HG02571 (cell line): ENCODE measurements at regions not wholly inside any gene's neighbourhood (a gene's known extent, or its start where the extent isn't known, plus 50 kb on each side); places are given as distances from the start of the nearest gene placed in this dataset.

ENCODE experiments used
- ATAC-seq: cut with Tn5 transposase; IDR thresholded peaks from one replicate; pipeline ENCODE4 v1.9.1; 2021; ENCODE audit warnings: mild to moderate bottlenecking, moderate library complexity; ENCODE audit not compliant: unreplicated experiment

DNA sequence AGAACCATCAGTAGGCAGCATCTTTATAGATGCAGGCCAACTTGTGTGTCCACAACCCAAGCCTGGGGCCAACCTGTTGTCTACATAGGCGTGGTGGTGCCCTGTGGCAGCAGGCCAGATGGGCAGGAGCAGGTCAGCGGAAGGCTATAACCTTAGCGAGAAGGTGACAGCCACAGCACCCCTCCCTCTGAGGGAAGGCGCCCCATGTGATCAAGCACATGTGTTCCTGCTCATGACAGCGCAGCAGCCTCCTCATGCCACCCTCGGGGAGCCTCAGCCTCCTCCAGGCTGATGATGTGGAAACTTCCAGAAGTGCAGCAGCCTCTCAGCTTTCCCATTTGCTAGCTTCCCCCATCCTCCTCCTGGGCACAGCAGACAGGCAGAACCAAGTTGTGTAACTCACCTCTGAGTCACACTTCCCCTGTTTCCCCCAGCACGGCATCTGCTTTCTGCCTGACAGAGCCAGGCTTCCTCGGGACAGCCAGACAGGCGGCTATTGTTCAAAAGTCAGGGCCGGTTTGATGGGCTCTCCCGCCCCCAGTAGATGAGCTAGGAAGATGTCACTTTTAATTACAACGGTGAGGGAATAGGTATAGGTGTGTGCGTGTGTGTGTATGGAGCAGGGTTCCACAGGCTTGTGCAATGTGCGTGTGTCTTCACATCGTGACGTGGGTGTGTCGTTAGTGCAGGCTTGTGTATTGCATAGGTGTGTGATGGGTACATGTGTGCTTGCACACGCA lies 312.0 kb upstream of the ZMIZ1 start:
- ATAC-seq = no peak

DNA sequence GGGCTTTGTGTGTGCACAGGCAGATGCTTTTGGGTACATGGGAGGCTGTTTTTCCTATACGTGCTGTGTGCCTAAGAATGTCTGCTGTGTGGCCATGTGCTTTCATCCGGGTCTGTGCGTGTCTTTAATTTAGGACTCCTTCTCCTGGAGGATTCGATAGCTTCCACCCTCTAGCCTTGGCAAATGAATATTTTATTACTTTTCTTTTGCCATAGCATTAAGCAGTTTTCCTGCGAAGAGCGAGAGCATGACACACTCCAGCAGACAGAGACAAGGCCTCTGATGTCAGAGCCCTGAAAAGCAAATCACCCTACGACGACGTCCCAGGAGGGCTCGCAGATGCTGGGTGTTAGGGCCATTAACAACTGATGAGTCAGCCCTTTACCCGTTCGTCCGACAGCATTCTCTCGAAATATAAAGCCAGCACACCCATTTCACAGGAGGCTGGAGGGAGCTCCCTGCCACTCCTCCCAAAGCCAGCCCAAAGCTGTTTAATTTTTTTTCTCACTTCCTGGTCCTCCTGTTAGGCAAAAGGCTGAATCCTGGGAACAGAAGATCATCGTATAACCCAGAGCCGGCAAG lies 311.3 kb upstream of the ZMIZ1 start:
- no peak for ATAC-seq

DNA sequence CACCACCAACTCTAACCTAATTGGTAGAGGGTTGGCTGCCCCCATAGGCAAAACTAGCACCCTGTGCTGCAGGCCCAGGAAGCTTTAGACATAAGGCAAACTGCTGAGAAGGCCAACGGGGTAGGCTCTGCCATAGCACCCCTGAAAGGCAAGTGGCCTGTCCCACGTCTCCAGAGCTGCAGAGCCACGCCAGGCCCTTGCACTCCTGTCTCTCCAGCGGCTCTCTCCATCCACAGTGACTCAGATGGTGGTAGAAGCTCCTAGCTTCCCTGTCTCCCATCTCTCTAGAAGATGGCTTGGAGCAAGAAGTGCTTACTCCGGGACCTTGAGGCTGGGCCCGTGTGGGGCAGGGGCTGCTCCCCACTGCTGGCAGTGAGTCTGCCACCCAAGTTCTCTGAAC lies 310.6 kb upstream of the ZMIZ1 start:
- no peak for ATAC-seq

DNA sequence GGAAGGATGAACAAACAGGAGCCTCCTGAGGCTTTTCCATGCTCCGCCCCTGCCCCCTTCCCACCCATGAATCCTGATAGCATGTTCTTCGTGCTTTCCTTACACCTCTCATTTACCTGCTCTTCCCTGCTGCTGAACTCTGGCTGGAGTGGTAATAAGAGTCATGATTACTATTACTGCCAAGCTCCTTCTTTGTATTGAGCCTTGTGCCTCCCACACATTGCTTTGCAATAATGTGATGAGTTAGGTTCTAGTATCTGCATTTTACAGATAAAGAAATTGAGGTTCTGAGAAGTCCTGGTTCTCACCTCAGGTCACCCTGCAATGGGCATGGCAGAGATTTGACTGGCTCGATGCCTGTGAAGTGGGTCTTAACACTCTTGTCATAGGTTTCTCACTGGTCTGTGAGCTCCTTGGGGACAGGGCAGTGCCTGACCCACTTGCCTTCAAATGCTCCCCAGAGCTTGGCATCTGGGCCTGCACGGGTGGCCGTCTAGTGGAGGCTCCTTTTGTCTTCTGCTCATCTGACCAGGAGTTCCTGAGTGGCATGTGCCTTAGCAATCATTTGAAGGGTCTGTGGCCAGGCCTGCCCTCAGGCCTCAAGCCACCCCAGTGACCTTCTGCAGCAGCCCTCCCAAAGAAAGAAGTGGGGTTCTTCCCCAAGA lies 309.2 kb upstream of the ZMIZ1 start:
- no peak for ATAC-seq

DNA sequence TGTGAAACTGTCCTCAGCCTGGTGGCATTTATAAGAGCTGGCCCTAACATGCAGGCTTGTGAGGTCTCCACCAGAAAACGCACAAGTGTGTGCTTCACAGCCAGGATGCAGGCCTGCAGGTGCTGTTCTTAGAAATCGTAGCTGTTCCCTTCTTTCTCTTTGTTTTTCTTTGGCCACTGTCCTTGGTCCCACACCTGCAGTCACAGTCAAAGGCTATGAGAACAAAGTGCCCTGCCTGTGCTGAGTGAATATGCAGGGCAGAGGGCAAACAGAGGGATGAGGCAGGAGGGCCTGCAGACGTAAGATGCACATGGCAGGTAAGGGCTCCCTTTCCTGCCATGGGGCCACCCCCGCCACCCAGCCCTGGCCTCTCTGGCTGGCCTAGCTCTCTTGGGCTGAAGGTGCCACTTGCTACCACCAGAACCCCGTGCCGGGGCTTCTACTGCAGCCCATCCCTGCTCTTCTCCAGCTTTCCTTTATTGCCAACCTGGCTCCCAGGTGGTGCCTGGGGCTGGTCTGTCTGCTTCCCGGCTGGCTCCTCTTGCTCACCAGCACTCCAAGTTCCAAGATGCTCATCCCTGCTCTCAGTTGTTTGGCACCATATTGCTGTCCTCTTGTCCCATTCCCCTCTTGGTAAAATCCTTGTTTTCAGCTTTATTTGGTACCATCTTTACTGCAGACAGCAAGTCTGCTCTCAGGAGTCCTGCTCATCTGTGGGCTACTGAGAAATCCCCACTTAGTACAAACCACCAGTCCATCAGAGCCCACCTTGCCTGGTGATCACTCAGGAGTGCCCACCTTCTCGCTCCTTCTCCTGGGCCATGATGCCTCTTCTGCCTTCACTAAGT lies 308.1 kb upstream of the ZMIZ1 start:
- ATAC-seq = no peak

DNA sequence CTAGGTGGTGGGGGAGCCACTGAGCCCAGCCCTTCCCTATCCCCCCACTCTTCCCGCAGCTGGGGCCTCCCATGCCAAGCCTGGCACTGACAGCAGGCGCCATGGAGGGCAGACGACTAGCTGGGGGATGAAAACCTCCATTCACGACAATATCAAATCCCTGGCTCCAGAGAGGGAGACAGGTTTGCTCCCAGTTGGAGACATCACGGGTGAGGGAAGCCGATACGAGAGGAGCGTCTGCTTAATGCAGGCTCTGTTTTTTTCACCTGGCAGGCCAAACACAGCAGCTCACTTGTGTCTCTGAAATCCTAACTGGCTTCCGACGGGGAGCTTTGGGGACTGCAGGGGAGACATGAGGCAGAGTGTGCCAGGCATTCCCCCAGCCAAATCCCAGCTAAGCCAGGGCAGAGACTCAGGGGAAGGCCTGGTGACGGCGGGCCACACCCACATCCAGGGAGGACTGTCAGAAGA lies 307.4 kb upstream of the ZMIZ1 start:
- no peak for ATAC-seq

DNA sequence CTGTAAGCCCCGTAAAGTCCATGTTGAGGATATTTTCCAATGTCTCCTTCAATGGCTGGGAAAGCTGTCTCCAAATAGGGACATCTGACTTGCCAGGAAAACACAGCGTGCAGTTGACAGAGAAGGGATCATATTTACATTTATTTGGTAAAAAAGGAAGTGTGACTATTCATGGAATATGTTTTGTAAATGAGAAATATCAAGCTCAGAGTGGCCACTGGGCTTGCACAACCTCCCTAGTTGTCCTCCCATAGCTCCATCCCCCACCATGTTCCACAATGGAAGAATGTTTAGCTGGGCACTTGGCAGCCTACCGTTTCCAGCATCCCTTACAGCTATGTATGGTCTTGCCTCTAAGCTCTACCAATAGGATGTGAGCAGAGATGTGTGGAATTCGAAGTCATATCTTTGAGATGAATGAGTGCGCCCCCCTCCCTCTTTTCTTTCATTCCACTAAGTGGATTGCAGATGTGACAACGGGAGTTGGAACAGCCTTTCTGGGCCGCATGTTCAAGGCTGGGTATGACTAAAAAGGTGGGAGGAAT lies 306.6 kb upstream of the ZMIZ1 start:
- no peak for ATAC-seq

DNA sequence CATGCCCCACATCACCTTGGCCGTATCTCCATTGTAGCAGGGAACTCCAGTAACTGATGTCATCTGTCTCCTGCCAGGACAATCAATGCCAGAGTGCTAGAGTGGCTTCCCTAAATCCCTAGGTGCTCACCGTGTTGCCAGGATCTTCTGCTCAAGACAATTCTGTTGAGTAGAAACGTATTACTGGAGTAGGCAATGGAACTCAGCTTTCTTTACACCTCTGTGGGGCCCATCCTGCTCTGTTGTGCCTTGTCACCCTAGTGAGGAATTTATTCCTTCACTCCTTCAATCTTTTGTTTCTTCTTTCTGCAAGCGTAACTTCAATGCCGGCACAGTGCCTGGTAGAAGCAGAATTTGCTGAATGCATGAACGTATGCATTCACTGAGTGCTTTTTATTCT lies 305.5 kb upstream of the ZMIZ1 start:
- ATAC-seq = no peak

DNA sequence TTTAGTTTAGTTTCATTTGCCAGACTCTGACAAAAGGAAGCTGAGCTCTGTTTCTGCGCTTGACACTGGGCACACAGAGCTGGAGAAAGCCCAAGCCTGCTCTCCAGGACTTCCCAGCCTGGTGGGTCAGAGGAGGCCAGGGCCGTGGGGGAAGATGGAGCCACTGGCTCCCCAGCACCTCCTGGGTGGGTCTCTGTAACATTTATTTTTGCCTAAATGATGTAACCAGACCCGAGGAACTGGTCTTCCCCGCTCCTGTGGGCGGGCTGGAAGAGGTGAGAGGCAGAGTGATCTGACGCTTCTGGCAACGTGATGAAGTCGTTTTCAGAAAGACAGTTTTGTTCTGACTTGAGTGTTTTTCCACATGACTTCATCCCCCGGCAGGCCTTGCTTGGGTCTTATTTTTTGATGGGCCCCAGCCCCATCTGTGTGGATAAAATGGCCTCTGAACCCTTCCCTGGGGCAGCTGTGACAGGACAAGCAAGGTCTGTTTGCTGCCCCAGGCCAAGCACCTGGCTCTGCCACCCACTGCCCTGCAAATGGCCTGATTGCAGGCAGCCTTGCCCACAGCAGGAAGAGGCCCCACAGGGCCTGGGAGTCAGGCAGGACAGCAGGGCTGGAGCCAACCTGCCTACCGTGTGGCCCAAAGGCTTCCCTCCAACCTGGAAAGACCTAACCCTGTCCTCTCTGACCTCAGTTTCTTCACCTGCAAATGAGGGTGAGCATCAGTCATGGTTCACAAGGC lies 304.9 kb upstream of the ZMIZ1 start:
- no peak for ATAC-seq

DNA sequence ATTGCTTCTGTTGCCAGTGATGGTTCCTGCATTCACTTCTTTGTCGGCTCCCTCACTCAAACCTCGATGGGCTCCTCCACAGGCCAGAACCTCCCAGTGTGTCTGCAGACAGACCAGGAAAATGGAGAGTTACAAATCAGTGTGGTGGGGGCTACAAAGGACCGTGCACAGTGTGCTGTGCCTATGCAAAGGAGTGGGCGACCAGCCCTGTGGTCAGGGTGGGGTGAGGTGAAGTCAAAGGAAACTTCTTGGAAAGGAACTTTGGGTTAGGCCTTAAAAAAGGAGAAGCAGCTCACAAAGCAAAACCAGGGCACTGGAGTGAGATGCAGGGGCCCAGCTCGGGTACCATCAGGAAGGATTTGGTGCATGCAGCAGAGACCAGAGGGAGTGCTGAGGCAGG lies 304.3 kb upstream of the ZMIZ1 start:
- no peak for ATAC-seq

DNA sequence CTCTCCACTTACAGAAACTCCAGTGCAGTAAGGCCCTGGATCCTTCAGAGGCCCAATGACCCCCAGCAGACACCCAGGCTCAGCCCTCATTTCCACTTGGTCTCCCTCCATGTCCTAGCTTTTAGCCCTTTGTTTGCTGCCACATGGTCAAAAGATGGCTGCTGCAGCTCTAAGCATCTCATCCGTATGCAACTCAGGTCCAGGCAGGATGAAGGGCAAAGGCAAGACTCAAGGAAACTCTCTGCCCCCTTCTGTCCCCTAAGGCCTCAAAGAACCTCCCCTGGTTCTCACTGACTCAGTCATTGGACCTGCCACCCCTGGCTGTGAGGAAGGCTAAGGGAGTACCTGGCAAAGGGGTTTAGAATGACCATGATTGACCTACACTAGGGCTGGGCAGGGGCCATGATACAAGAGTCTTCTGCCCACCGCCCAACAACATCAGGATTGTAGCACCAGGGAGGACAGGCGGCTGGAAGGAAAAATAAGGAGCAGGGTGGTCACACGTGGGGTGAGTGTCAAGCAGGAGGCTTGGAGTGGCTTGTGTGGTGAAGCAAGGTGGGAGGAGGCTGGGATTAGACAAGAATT lies 303.8 kb upstream of the ZMIZ1 start:
- no peak for ATAC-seq

DNA sequence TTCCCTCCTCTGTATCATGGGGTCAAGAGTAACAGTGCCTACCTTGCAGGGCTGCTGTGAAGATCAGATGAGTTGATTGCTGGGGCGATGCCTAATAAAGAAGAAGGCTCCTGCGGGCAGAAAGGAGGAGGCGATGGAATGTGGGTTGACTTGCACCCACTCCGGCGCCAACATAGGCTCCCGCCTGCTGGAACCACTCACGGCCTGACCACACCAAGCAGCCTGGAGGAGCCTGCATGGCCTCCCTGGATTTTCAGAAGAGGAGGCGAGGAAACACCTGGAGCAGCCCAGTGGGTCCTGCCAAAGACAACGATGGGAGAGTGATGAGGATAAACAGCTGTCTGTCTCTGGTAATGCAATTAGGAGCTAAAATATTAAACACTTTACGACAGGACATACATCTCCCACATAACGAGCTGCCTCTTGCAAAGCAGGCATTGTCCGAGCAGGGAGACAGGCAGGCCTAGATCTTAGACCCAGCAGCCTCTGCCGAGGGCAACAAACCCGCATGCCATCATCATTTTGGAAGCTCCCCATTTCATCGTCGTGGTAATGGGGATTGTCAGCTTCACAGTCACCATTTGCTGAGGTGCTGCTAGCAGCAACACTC lies 302.9 kb upstream of the ZMIZ1 start:
- no peak for ATAC-seq

DNA sequence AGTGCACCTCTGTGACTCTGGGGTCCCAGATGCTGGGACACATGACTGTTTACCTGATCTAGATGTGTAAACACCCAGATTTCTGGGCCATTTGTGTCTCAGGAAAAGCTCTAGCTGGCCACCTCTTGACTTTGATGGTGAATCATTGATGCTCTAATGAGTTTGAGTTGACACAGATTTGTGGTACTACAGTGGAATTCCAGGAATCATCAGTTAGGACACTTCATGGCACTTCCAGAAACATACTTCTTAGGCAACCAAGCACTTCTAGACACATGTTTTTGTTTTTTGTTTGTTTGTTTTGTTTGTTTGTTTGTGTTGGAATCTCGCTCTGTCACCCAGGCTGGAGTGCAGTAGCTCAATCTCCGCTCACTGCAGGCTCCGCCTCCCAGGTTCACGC lies 302.2 kb upstream of the ZMIZ1 start:
- no peak for ATAC-seq

DNA sequence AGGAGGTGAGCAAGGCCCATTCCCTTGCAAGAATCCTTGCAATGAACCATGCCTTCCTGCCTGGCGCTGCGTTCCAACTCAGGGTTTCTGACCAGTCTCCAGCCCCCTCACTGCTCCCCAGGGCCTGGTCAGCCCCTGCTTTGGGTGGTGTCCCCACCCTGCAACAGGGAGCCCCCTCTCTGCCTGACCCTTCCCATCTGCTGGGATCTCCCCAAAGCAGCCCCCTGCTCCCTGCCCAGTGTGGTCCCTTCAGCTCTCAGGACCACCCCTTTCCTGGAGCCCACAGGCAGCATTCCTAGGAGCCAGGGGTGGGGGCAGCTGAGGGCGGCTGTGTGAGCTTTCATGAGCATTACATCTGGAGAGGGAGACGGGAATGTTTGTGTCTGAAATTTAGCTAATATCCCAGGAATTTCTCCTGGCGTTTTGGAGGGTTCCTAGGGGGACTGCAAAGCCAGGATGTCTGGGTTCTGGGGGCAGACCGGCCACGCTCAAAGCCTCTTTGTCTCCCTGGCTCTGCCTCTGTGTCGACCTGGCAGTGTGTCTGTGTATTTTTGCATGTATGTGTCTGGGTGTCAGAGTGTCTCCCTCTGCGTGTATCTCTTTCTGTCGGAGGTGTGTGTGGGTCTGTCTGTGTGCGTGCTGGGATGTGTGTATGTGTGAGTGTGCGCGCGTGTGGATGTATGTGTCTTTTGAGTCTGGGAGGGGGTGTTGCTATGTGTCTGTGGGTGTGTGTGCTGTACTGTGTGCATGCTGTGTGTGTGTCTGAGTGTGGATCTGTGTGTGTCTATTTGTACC lies 300.5 kb upstream of the ZMIZ1 start:
- no peak for ATAC-seq

DNA sequence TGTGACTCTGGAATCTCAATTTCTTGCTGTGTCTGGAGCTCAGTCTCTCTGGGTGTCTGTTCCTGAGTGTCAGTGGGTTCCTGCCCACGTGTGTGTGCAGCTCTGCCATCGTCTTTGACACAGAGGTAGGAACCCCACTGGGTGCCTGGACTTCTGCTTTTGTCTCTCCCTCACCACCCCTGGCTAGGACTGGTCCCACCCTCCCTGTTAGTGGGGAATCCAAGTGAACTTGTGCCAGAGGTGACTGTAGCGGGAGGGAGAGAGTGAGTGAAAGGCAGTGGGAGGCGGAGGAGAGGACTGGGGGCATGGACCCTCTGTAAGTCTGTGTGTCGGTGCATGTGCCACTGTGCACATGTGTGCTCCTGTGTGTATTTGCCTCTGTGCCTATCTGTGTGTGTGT lies 299.9 kb upstream of the ZMIZ1 start:
- ATAC-seq = no peak

DNA sequence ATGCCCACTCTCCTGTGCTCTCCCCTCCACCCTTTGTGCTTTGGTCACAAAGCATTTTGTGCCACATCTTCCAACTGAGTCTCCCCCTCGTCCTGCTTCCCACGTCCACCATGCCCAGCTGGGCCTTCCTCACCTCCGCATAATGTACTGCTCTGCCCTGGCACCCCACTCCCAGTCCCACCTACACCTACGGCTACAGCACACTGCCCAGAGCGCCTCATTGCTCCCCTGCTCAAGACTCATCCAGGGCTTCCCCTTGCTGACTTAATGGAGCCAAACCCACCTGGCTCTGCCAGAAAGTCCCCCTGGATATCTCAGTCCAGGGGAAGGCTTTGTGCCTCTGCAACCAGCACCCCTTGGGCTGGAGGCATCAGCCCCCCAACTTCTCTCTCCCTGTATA lies 299.2 kb upstream of the ZMIZ1 start:
- ATAC-seq = no peak

DNA sequence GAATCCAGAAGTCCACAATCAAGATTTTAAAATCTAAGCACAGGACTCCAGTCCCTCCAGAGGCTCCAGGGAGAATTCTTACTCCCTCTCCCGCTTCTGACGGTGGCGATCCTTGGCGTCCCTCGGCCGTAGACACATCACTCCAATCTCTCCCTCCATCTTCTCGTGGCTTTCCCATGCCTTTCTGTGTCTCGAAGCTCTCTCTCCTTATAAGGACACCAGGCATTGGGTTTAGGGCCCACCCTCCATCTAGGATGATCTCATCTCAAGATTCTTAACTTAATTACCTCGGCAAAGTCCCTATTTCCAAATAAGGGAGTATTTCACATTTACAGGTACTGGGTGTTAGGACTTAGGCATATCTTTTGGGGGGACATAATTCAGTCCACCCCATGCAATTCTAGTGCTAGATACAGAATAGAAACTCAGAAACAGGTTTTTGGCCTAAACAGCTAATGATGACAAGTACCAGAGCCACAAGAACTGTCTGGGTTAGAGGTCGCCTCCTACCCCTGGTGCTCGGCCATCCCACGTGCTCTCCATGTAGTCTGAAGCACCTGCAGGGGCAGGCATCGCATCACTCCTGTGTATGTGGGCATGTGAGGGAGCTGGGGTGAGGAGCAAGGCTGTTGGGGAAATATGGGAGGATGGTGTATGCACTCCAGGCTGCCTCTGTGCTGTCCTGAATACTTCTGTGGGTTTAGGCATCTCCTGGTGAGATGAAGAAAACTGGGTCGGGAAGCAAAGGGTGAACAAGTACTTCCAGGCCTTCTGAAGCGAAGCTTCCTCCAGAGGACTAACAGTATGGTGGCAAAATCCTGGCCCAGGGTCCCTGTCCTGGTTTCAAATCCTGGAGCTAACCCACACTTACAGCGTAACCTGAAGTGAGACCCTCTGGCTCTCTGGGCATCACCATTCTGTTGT lies 298.3 kb upstream of the ZMIZ1 start:
- ATAC-seq = no peak

DNA sequence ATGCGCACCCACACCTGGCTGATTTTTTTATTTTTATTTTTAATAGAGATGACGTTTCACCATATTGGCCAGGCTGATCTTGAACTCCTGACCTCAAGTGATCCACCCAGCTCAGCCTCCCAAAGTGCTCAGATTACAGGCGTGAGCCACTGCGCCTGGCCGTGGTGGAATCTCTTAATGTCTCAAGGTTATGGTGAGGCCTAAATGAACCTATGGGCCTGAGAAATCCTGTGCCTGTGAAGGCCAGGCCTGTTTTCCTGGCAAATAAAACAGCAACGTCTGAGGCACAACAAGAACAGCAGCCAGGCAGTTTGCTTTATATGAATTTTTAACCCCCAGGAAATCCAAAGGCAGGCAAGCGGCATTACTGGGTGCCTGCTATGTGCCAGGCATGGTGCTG lies 297.5 kb upstream of the ZMIZ1 start:
- ATAC-seq = no peak
